Epithelial cell of esophagus (primary cell): ENCODE measurements at regions not wholly inside any gene's neighbourhood (a gene's known extent, or its start where the extent isn't known, plus 50 kb on each side); places are given as distances from the start of the nearest gene placed in this dataset.

Source experiments
- DNase-seq: peaks from one replicate; pipeline ENCODE4 v3.0.0; 2010; ENCODE audit warnings: low read depth
- H3K4me3 ChIP-seq: 2 replicates; pipeline ENCODE4 v1.5.1; 2011; ENCODE audit warnings: mild to moderate bottlenecking, low read length, control low read depth
- CTCF ChIP-seq: IDR thresholded peaks from 2 replicates; pipeline ENCODE4 v1.5.1; 2011; ENCODE audit warnings: low read depth, mild to moderate bottlenecking, low read length, control low read depth, inconsistent platforms; ENCODE audit not compliant: insufficient read depth; ENCODE audit errors: missing control alignments

DNA sequence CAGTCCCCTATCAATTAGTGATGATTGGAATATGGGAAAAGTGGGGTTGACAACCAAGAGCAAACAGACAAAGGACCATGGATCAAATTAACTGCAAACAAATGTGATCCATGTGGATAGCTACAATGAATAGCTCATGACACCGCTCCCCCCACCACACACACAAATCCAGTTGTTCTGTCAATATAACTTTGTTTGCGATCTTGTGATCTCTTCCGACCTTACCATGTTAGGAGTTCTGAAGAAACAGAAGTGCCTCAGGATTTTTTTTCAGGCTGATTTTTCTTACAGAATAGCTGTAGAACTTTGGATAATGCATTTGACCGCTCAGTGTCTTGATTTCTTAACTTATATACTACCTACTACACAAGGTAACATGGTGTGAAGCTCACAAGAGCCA lies 116.6 kb downstream of the SH2D1A start:
- no peak for TF ChIP-seq CTCF
- no peak for DNase-seq
- H3K4me3 ChIP-seq, result no peak overlapping the region

DNA sequence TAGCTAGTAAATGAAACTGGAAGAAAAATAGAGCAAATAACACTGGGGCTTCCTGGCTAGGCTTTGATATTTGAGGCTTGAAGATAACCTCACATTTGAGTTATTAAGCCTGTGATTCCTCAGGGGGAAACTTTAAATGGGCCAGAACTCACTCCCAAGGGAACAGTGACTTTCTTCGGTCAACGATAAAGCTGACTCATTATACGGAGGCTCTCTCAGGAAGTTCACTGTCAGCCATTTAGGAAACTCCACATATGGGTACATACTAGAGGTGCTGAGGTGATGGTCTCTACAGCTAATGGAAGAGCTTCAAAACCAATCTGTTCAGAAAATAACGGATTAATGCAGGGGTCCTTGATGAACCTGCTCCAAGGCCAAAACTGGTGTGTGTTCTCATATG lies 120.8 kb downstream of the SH2D1A start:
- no peak for DNase-seq
- H3K4me3 ChIP-seq, result no peak overlapping the region
- TF ChIP-seq CTCF, result no peak

DNA sequence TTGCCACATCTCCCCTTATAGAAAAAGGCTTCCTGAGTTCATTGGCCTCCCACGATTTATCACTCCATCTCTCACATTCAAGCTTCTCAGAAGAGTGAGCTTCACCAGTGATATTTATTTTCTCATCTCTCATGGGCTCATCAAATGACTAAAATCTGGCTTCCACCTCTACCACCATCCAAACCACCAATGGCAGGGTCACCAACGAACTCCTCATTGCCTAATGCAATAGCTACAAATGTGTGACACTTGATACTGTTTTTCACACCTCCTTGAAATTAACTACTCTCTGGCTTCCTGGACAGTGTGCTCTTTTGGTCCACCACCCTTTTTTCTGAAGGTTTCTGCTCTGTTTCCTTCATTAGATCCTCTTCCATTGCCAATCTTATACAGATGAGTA lies 129.0 kb downstream of the SH2D1A start:
- TF ChIP-seq CTCF, result no peak
- no peak overlapping the region for H3K4me3 ChIP-seq
- DNase-seq, result no peak

- no peak for TF ChIP-seq CTCF
- H3K4me3 ChIP-seq, result no peak overlapping the region
- no peak for DNase-seq
Observed at GRCh38 chrX:124476562-124476961, 130.2 kb downstream of the SH2D1A start.

GRCh38 chrX:124478046-124478445 lies 131.7 kb downstream of the SH2D1A start:
- TF ChIP-seq CTCF, result no peak
- DNase-seq, result no peak
- H3K4me3 ChIP-seq, result no peak overlapping the region

DNA sequence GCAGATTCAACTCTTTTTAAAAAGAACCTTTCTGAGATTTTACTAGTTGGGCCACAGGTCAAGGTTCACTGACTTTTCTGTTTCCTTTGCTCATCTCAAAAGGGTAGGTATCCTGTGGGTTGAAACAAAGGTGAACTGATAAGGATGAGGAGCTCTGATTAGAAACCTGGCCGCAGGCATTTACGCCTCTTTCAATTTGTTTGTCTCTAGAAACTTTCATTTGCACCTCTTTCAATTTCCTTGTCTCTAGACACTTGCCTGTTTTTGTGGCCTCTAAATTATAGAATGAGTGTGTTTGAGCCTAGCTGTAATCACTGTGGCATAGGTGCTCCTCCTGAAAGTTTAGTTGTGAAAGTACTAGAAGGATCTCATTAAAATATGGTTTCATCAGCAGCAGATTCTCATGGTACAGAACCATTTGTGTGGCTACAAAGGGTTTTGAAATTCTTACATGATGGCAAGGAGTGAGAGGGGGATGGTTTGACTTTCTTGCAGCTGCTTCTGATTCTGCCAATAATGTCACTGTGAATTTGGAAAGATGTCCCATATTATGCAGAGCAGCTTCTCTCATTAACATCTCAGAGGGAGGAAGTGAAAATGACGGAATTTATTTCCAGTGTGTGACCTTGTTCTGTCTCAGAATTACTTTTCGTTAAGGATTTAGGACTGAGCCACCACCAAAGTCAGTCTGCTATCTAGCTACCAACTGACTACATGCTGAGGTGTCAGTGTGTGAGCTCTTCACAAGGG lies 142.2 kb downstream of the SH2D1A start:
- H3K4me3 ChIP-seq, result no peak overlapping the region
- DNase-seq, result no peak
- TF ChIP-seq CTCF, result no peak

DNA sequence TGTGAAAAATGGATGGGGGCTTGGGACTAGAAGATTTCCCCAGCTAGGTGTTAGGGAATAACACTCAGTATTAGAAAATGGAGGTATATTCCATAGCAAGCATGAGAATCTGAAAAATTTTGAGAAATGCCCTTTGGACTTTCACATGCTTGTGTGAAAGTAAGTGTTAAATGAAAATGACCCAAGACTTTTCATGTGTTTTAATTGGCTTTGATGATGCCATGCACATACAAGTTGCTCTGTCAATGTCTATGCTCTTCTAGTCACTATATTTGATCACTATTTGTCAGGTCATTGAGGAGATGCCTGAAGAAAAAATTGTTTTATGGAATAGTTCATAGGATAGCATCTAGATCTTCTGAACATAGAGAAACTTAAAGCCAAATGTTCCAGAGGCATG lies 147.6 kb downstream of the SH2D1A start:
- DNase-seq, result no peak
- H3K4me3 ChIP-seq, result no peak overlapping the region
- no peak for TF ChIP-seq CTCF
